H9 (cell line): ENCODE measurements at regions not wholly inside any gene's neighbourhood (a gene's known extent, or its start where the extent isn't known, plus 50 kb on each side); places are given as distances from the start of the nearest gene placed in this dataset.

Source experiments
- DNase-seq: peaks from one replicate; pipeline ENCODE4 v3.0.0-alpha.2; 2017
- H2AFZ ChIP-seq: one replicate; pipeline ENCODE4 v1.6.1; 2013; ENCODE audit warnings: mild to moderate bottlenecking, low read length, control low read depth, moderate library complexity
- H2AK5ac ChIP-seq: 2 replicates; pipeline ENCODE4 v1.6.1; 2013; ENCODE audit warnings: low read length, control low read depth, mixed read lengths; ENCODE audit not compliant: insufficient read length
- H2BK120ac ChIP-seq: one replicate; pipeline ENCODE4 v1.6.1; 2013; ENCODE audit warnings: low read depth, mild to moderate bottlenecking, low read length, control low read depth, inconsistent platforms; ENCODE audit not compliant: poor library complexity, severe bottlenecking
- H2BK12ac ChIP-seq: 2 replicates; pipeline ENCODE4 v1.6.1; 2013; ENCODE audit warnings: low read length, control low read depth, mixed read lengths, low read depth; ENCODE audit not compliant: insufficient read length
- H2BK15ac ChIP-seq: 2 replicates; pipeline ENCODE4 v1.6.1; 2013; ENCODE audit warnings: low read depth, low read length, control low read depth
- H2BK20ac ChIP-seq: one replicate; pipeline ENCODE4 v1.6.1; 2013; ENCODE audit warnings: low read depth, mild to moderate bottlenecking, low read length, control low read depth, inconsistent platforms; ENCODE audit not compliant: poor library complexity, severe bottlenecking
- H2BK5ac ChIP-seq: 2 replicates; pipeline ENCODE4 v1.6.1; 2013; ENCODE audit warnings: low read length, control low read depth, mixed read lengths; ENCODE audit not compliant: insufficient read length
- H3K14ac ChIP-seq: 2 replicates; pipeline ENCODE4 v1.6.1; 2013; ENCODE audit warnings: low read length, control low read depth; ENCODE audit not compliant: insufficient read depth
- H3K18ac ChIP-seq: 2 replicates; pipeline ENCODE4 v1.6.1; 2013; ENCODE audit warnings: low read depth, mild to moderate bottlenecking, mixed read lengths, low read length, control low read depth; ENCODE audit not compliant: insufficient read length
- H3K23ac ChIP-seq: 2 replicates; pipeline ENCODE4 v1.6.1; 2013; ENCODE audit warnings: low read length, control low read depth, mixed read lengths, low read depth; ENCODE audit not compliant: insufficient read length
- H3K23me2 ChIP-seq: 2 replicates; pipeline ENCODE4 v1.6.1; 2013; ENCODE audit warnings: low read depth, mild to moderate bottlenecking, mixed read lengths, low read length, control low read depth; ENCODE audit not compliant: insufficient read length, poor library complexity, severe bottlenecking
- H3K27ac ChIP-seq: 2 replicates; pipeline ENCODE4 v1.5.1; 2013; ENCODE audit warnings: low read length, control low read depth, mixed read lengths, low read depth; ENCODE audit not compliant: insufficient read length
- H3K27me3 ChIP-seq: 2 replicates; pipeline ENCODE4 v1.6.1; 2013; ENCODE audit warnings: low read length, control low read depth, inconsistent platforms; ENCODE audit not compliant: insufficient read depth
- H3K4ac ChIP-seq: 2 replicates; pipeline ENCODE4 v1.6.1; 2013; ENCODE audit warnings: low read depth, mild to moderate bottlenecking, control low read depth, inconsistent platforms, low read length, moderate library complexity
- H3K4me1 ChIP-seq: 2 replicates; pipeline ENCODE4 v1.6.1; 2013; ENCODE audit warnings: low read length, control low read depth, inconsistent platforms; ENCODE audit not compliant: insufficient read depth
- H3K4me2 ChIP-seq: 2 replicates; pipeline ENCODE4 v1.6.1; 2013; ENCODE audit warnings: low read length, control low read depth, mixed read lengths; ENCODE audit not compliant: insufficient read length, insufficient read depth
- H3K56ac ChIP-seq: 2 replicates; pipeline ENCODE4 v1.6.1; 2013; ENCODE audit warnings: low read depth, mild to moderate bottlenecking, mixed read lengths, low read length, control low read depth; ENCODE audit not compliant: insufficient read length
- H3K79me1 ChIP-seq: 2 replicates; pipeline ENCODE4 v1.6.1; 2013; ENCODE audit warnings: low read depth, mild to moderate bottlenecking, moderate library complexity, low read length, control low read depth, inconsistent platforms; ENCODE audit not compliant: insufficient read depth, poor library complexity, severe bottlenecking
- H3K79me2 ChIP-seq: 2 replicates; pipeline ENCODE4 v1.6.1; 2013; ENCODE audit warnings: low read length, control low read depth, inconsistent platforms; ENCODE audit not compliant: insufficient read depth
- H3K9ac ChIP-seq: 2 replicates; pipeline ENCODE4 v1.6.1; 2013; ENCODE audit warnings: low read length, control low read depth, mixed read lengths; ENCODE audit not compliant: insufficient read length; ENCODE audit errors: extremely low read depth
- H3K9me3 ChIP-seq: one replicate; pipeline ENCODE4 v1.6.1; 2013; ENCODE audit warnings: low read depth, low read length, inconsistent platforms; ENCODE audit not compliant: control insufficient read depth
- H3T11ph ChIP-seq: one replicate; pipeline ENCODE4 v1.6.1; 2013; ENCODE audit warnings: mild to moderate bottlenecking, low read length, control low read depth, inconsistent platforms
- H4K20me1 ChIP-seq: one replicate; pipeline ENCODE4 v1.6.1; 2013; ENCODE audit not compliant: control insufficient read depth, insufficient read length, insufficient read depth
- H4K5ac ChIP-seq: 2 replicates; pipeline ENCODE4 v1.6.1; 2013; ENCODE audit warnings: low read depth, mild to moderate bottlenecking, mixed read lengths, low read length, control low read depth; ENCODE audit not compliant: insufficient read length
- H4K8ac ChIP-seq: replicated peaks from 2 replicates; pipeline ENCODE4 v1.6.1; 2013; ENCODE audit warnings: low read length, control low read depth, mixed read lengths, low read depth; ENCODE audit not compliant: insufficient read length
- H4K91ac ChIP-seq: 2 replicates; pipeline ENCODE4 v1.6.1; 2013; ENCODE audit warnings: low read depth, mild to moderate bottlenecking, moderate library complexity, mixed read lengths, low read length, control low read depth; ENCODE audit not compliant: insufficient read length
- H3K27ac Mint-ChIP-seq, 3 experiments: 2 replicates in 2 of 3; 3 replicates in 1 of 3; pipeline ENCODE4 v1.8.0; 2020 to 2021; ENCODE audit warnings: mixed read lengths in 3 of 3, mild to moderate bottlenecking in 1 of 3, moderate library complexity in 1 of 3
- H3K27me3 Mint-ChIP-seq: 2 replicates; pipeline ENCODE4 v1.8.0; 2021; ENCODE audit warnings: low read depth, mild to moderate bottlenecking, moderate library complexity, mixed read lengths
- H3K36me3 Mint-ChIP-seq, 3 experiments: 2 replicates in 2 of 3; 3 replicates in 1 of 3; pipeline ENCODE4 v1.8.0; 2020 to 2021; ENCODE audit warnings: low read depth in 3 of 3, mixed read lengths in 3 of 3; ENCODE audit not compliant: insufficient read depth in 1 of 3
- H3K4me1 Mint-ChIP-seq, 2 experiments: 2 replicates each; pipeline ENCODE4 v1.8.0; 2020; ENCODE audit warnings: mixed read lengths in 2 of 2
- H3K4me3 Mint-ChIP-seq, 2 experiments: 2 replicates in 1 of 2; 3 replicates in 1 of 2; pipeline ENCODE4 v1.8.0; 2020 to 2021; ENCODE audit warnings: mild to moderate bottlenecking in 2 of 2, mixed read lengths in 2 of 2, moderate library complexity in 1 of 2
- H3K9me3 Mint-ChIP-seq, 2 experiments: 2 replicates in 1 of 2; 3 replicates in 1 of 2; pipeline ENCODE4 v1.8.0; 2020; ENCODE audit warnings: mild to moderate bottlenecking in 2 of 2, mixed read lengths in 2 of 2, moderate library complexity in 1 of 2
- CTCF ChIP-seq: fragments of 200-600 bp; sonication (generic); conservative IDR thresholded peaks from 3 replicates; pipeline ENCODE4 v1.8.0; 2021; ENCODE audit warnings: antibody characterized with exemption, mild to moderate bottlenecking
- WGBS: extraction: QIAGEN DNeasy Blood & Tissue Kit; methylation state at CpG from one replicate; pipeline ENCODE4 v1.1.7; 2013; ENCODE audit warnings: missing lambda C conversion rate, low lambda C conversion rate, mixed read lengths; ENCODE audit not compliant: insufficient read length; ENCODE audit errors: extremely low coverage; 5-methylcytosine and 5-hydroxymethylcytosine counted together

GRCh38 chr2:129190494-129190893 lies 789.0 kb upstream of the RAB6C start:
- Histone ChIP-seq H3K4ac (no peak overlapping the region), H3K23me2 (no peaks in the 10 kb centered on the region), H3K18ac (no peak overlapping the region), H3T11ph (no peak overlapping the region), H4K5ac (no peak overlapping the region), H4K91ac (no peak overlapping the region), H3K56ac (no peak overlapping the region), H2AK5ac (no peak overlapping the region), H3K4me2 (no peak overlapping the region), H3K79me1 (no peaks in the 10 kb centered on the region), H3K23ac (no peak overlapping the region), H4K8ac (no peak overlapping the region), H2BK120ac (no peak overlapping the region), H3K4me1 (peaks cover 5% of the 10 kb centered on the region; the same call in 1 of the 2 replicates), H3K9me3 (no peaks in the 10 kb centered on the region), H3K27me3 (no peaks in the 10 kb centered on the region), H2BK20ac (no peak overlapping the region), H4K20me1 (no peaks in the 10 kb centered on the region), H3K14ac (no peak overlapping the region), H2BK15ac (no peak overlapping the region), H3K9ac (no peak overlapping the region), H2BK12ac (no peak overlapping the region), H2AFZ (no peak overlapping the region), H3K27ac (no peak overlapping the region), H3K79me2 (no peaks in the 10 kb centered on the region), H2BK5ac (no peak overlapping the region)
- Mint-ChIP-seq H3K4me3 (no peak overlapping the region), H3K27ac (no peak overlapping the region), H3K9me3 (no peaks in the 10 kb centered on the region; a peak in 1 of 5 replicates), H3K36me3 (peaks cover 0 to 2% (median 0%) of the 10 kb centered on the region in 3 experiments; a peak in 2 of 7 replicates), H3K4me1 (peaks cover 52 to 56% of the 10 kb centered on the region in 2 experiments), H3K27me3 (peaks cover 15% of the 10 kb centered on the region)
- DNase-seq: no peak
- no peak for TF ChIP-seq CTCF
- no CpG with 5 or more reads among the region's 6 CpGs for WGBS
